ENCODE measurements at regions not wholly inside any gene's neighbourhood (a gene's known extent, or its start where the extent isn't known, plus 50 kb on each side); places are given as distances from the start of the nearest gene placed in this dataset.

DNA sequence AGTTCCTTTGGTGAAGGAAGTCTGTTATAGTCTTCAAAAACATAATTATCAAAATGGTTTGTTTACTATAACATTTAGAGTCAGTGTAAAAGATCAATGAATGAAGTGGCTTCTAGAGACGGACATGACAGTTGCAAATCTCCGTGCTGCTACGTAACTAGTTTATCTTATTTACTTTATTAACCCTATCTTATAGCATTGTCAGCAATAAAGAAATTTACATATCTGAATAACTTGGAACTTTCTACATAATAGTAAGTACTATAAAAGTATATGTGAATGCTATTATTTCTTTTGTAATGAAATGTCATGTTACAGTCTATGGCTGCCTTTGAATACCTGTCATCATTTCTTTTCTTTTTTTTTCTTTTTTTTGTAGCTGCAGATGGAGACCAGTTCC, 246.8 kb downstream of the PTH2R start:
- TF ChIP-seq, protein P1, sequence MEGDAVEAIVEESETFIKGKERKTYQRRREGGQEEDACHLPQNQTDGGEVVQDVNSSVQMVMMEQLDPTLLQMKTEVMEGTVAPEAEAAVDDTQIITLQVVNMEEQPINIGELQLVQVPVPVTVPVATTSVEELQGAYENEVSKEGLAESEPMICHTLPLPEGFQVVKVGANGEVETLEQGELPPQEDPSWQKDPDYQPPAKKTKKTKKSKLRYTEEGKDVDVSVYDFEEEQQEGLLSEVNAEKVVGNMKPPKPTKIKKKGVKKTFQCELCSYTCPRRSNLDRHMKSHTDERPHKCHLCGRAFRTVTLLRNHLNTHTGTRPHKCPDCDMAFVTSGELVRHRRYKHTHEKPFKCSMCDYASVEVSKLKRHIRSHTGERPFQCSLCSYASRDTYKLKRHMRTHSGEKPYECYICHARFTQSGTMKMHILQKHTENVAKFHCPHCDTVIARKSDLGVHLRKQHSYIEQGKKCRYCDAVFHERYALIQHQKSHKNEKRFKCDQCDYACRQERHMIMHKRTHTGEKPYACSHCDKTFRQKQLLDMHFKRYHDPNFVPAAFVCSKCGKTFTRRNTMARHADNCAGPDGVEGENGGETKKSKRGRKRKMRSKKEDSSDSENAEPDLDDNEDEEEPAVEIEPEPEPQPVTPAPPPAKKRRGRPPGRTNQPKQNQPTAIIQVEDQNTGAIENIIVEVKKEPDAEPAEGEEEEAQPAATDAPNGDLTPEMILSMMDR (IDR thresholded peaks at IDR 0.05; ENCODE audit: poor library complexity) = no peak
- TF ChIP-seq EZH2 (IDR thresholded peaks at IDR 0.05; ENCODE audit: borderline replicate concordance) (no peak), EZH2phosphoT487 (IDR thresholded peaks at IDR 0.05; ENCODE audit: low read depth, severe bottlenecking, unreplicated experiment) (no peak)
